ENCODE measurements at regions not wholly inside any gene's neighbourhood (a gene's known extent, or its start where the extent isn't known, plus 50 kb on each side); places are given as distances from the start of the nearest gene placed in this dataset.

DNA sequence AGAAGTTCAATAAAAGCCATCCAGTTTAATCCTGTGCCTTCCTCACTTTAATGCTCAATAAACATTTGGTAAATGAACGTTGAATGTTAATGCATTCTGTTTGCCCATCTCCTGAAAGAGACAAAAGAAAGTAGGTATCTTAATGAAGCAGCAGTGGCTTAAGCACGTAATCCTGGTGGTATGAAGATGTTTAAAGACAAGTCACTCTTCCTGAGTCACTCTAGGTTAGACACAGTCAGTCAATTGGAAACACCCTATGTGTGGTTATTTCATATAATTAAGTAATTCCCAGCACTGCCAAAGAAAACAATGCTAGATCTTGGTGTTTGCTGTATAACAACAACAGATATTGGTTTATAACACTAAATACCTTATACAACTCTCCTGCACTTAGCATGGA, 334.0 kb upstream of the FMN2 start:
- no peak overlapping the region for H2BK12ac ChIP-seq (ENCODE audit: low read depth, low read length)
- no peak overlapping the region for H2BK20ac ChIP-seq (ENCODE audit: low read length)
- DNase-seq (ENCODE audit: low read depth in 1 of 2, low spot score in 2 of 2) (no peak), FAIRE-seq (no peak)
- H3K14ac ChIP-seq (ENCODE audit: insufficient read length), result no peak overlapping the region
- H3K9ac ChIP-seq (replicated peaks in 1 of 4; ENCODE audit: extremely low read depth in 1 of 4, low read depth in 3 of 4, low read length in 3 of 4), result no peak overlapping the region
- CTCF ChIA-PET (ENCODE audit: partially characterized antibody), result no interaction called here
- TF ChIP-seq SIN3A (conservative IDR thresholded peaks at IDR 0.05 in 1 of 2, IDR thresholded peaks at IDR 0.05 in 1 of 2; ENCODE audit: low read depth in 1 of 2, low read length in 2 of 2) (no peak), RNF2 (IDR thresholded peaks at IDR 0.05; ENCODE audit: borderline replicate concordance, low read depth, low read length, missing control alignments, poor library complexity, severe bottlenecking) (no peak), SIRT6 (IDR thresholded peaks at IDR 0.05; ENCODE audit: low read length) (no peak), YY1 (IDR thresholded peaks at IDR 0.05; ENCODE audit: low read depth, low read length) (no peak), JUN (IDR thresholded peaks at IDR 0.05; ENCODE audit: low read depth, low read length) (no peak), EZH2 (IDR thresholded peaks at IDR 0.05; ENCODE audit: low read depth, low read length, severe bottlenecking) (no peak)
- H3K23me2 ChIP-seq (ENCODE audit: low read depth, low read length), result no peaks in the 10 kb centered on the region
- H3K23ac ChIP-seq (ENCODE audit: insufficient read length), result no peak overlapping the region
- H3K36me3 ChIP-seq (ENCODE audit: control insufficient read depth in 2 of 4, insufficient read depth in 4 of 4, low read length in 3 of 4), result no peaks in the 10 kb centered on the region
- no peak overlapping the region for H3K4me2 ChIP-seq (ENCODE audit: insufficient read depth in 1 of 2, low read depth in 2 of 2, low read length in 2 of 2)
- H2BK15ac ChIP-seq (ENCODE audit: low read length), result no peak overlapping the region
- H2AK5ac ChIP-seq (ENCODE audit: low read depth, low read length), result no peak overlapping the region
- H3K4me1 ChIP-seq (replicated peaks in 1 of 4; ENCODE audit: control insufficient read depth in 3 of 4, insufficient read depth in 4 of 4, low read length in 3 of 4), result peaks cover 0 to 6% (median 3%) of the 10 kb centered on the region in 4 experiments; a peak in 3 of 7 replicates
- no peak overlapping the region for H3K18ac ChIP-seq (ENCODE audit: extremely low read depth, low read length)
- H2AFZ ChIP-seq (ENCODE audit: low read length), result no peak overlapping the region
- no peaks in the 10 kb centered on the region for H3K79me1 ChIP-seq (ENCODE audit: low read depth, low read length)
- no peaks in the 10 kb centered on the region for H3K79me2 ChIP-seq (ENCODE audit: control insufficient read depth in 1 of 2, insufficient read depth in 2 of 2, low read length in 2 of 2)
- no peaks in the 10 kb centered on the region for H3K27me3 ChIP-seq (replicated peaks in 1 of 4; ENCODE audit: control insufficient read depth in 3 of 4, extremely low read depth in 1 of 4, insufficient read depth in 3 of 4, low read length in 3 of 4)
- H2BK5ac ChIP-seq (ENCODE audit: low read depth, low read length), result no peak overlapping the region
- H3K4me3 ChIP-seq (ENCODE audit: extremely low read depth in 1 of 4, insufficient read depth in 2 of 4, low read depth in 3 of 4, low read length in 4 of 4), result no peak overlapping the region
- POLR2A ChIA-PET (ENCODE audit: partially characterized antibody), result no interaction called here
- H3K56ac ChIP-seq (replicated peaks; ENCODE audit: insufficient read length, low read depth, low read length), result no peak overlapping the region
- H3K4ac ChIP-seq (replicated peaks; ENCODE audit: insufficient read length, low read depth, low read length), result no peak overlapping the region
- H4K8ac ChIP-seq (ENCODE audit: extremely low read depth, insufficient read depth, low read length), result no peak overlapping the region
- no peak overlapping the region for H4K91ac ChIP-seq (replicated peaks; ENCODE audit: insufficient read length, low read length)
- H2BK120ac ChIP-seq (replicated peaks; ENCODE audit: low read depth, low read length), result no peak overlapping the region
- H4K5ac ChIP-seq (ENCODE audit: insufficient read length, low read depth, low read length), result no peak overlapping the region
- H3K27ac ChIP-seq (ENCODE audit: low read depth, low read length), result no peak overlapping the region
- WGBS, 2 experiments (ENCODE audit: extremely low coverage in 1 of 2, insufficient coverage in 1 of 2, insufficient read length in 1 of 2, insufficient replicate concordance in 2 of 2, low coverage in 1 of 2, low lambda C conversion rate in 2 of 2, missing lambda C conversion rate in 1 of 2), result 90% methylated on average over 2 of the region's 2 CpGs; no CpG with 5 or more reads in 1 of the 2 experiments
- H3K9me3 ChIP-seq (ENCODE audit: insufficient read depth in 2 of 2, low read depth in 1 of 2, low read length in 1 of 2), result no peaks in the 10 kb centered on the region
- H4K20me1 ChIP-seq (replicated peaks in 1 of 2; ENCODE audit: control insufficient read depth in 1 of 2, insufficient read depth in 2 of 2, low read length in 2 of 2), result no peaks in the 10 kb centered on the region

All from H1 (cell line).